ENCODE measurements at regions not wholly inside any gene's neighbourhood (a gene's known extent, or its start where the extent isn't known, plus 50 kb on each side); places are given as distances from the start of the nearest gene placed in this dataset.

GRCh38 chr9:107970726-107971125, 481.2 kb upstream of the KLF4 start:
- DNase-seq, result no peak

- no peak for DNase-seq
These were observed 480.2 kb upstream of the KLF4 start for GRCh38 chr9:107969727-107970126.

- DNase-seq, result no peak
These were observed 479.6 kb upstream of the KLF4 start for GRCh38 chr9:107969141-107969540.

GRCh38 chr9:107963246-107963645, 473.7 kb upstream of the KLF4 start:
- no peak for DNase-seq

- no peak for DNase-seq
These were observed 471.3 kb upstream of the KLF4 start for GRCh38 chr9:107960916-107961315.

- DNase-seq, result no peak
These were observed 464.7 kb upstream of the KLF4 start for GRCh38 chr9:107954312-107954711.

- no peak for DNase-seq
These were observed 464.1 kb upstream of the KLF4 start for GRCh38 chr9:107953556-107954125.

- no peak for DNase-seq
These were observed 463.2 kb upstream of the KLF4 start for GRCh38 chr9:107952773-107953172.

- no peak for DNase-seq
These were observed 461.9 kb upstream of the KLF4 start for GRCh38 chr9:107951511-107951910.

GRCh38 chr9:107949061-107949460, 459.5 kb upstream of the KLF4 start:
- no peak for DNase-seq

- DNase-seq, result no peak
These were observed 459.0 kb upstream of the KLF4 start for GRCh38 chr9:107948601-107949000.

GRCh38 chr9:107948086-107948485, 458.5 kb upstream of the KLF4 start:
- no peak for DNase-seq

- no peak for DNase-seq
These were observed 457.0 kb upstream of the KLF4 start for GRCh38 chr9:107946364-107947141.

- DNase-seq, result no peak
These were observed 456.4 kb upstream of the KLF4 start for GRCh38 chr9:107945961-107946360.

GRCh38 chr9:107945493-107945892, 455.9 kb upstream of the KLF4 start:
- no peak for DNase-seq

GRCh38 chr9:107944387-107944786, 454.8 kb upstream of the KLF4 start:
- no peak for DNase-seq

GRCh38 chr9:107943901-107944300, 454.3 kb upstream of the KLF4 start:
- DNase-seq, result no peak

GRCh38 chr9:107942856-107943255, 453.3 kb upstream of the KLF4 start:
- no peak for DNase-seq

GRCh38 chr9:107942291-107942690, 452.7 kb upstream of the KLF4 start:
- no peak for DNase-seq

GRCh38 chr9:107940616-107941595, 451.3 kb upstream of the KLF4 start:
- DNase-seq, result no peak

GRCh38 chr9:107938801-107939386, 449.3 kb upstream of the KLF4 start:
- DNase-seq, result no peak

- DNase-seq, result no peak
These were observed 446.4 kb upstream of the KLF4 start for GRCh38 chr9:107935931-107936330.

- no peak for DNase-seq
These were observed 443.9 kb upstream of the KLF4 start for GRCh38 chr9:107933516-107933915.

Data from eye (tissue), 1 donor.